GM12891 (cell line): ENCODE measurements at regions not wholly inside any gene's neighbourhood (a gene's known extent, or its start where the extent isn't known, plus 50 kb on each side); places are given as distances from the start of the nearest gene placed in this dataset.

Source experiments
- PAX5 ChIP-seq: IDR thresholded peaks from 2 replicates; pipeline ENCODE4 v1.6.1; 2011; ENCODE audit warnings: low read length, moderate library complexity, mild to moderate bottlenecking; ENCODE audit not compliant: insufficient read depth, severe bottlenecking
- POLR2A ChIP-seq: IDR thresholded peaks from 2 replicates; pipeline ENCODE4 v1.6.1; 2011; ENCODE audit warnings: low read depth, low read length, control low read depth
- POLR2AphosphoS5 ChIP-seq: IDR thresholded peaks from 2 replicates; pipeline ENCODE4 v1.6.1; 2011; ENCODE audit warnings: low read depth, low read length, control low read depth
- POU2F2 ChIP-seq: IDR thresholded peaks from 2 replicates; pipeline ENCODE4 v1.6.1; 2011; ENCODE audit warnings: low read depth, mild to moderate bottlenecking, control low read depth, low read length, moderate library complexity
- SPI1 ChIP-seq: IDR thresholded peaks from 2 replicates; pipeline ENCODE4 v1.6.1; 2011; ENCODE audit warnings: low read depth, low read length, control low read depth
- TAF1 ChIP-seq: IDR thresholded peaks from 2 replicates; pipeline ENCODE4 v1.6.1; 2011; ENCODE audit warnings: low read depth, low read length, control low read depth

GRCh38 chr4:13793020-13793710 lies 165.6 kb upstream of the BOD1L1 start:
- no peak for TF ChIP-seq POLR2AphosphoS5
- no peak for TF ChIP-seq POLR2A
- TF ChIP-seq TAF1, result no peak
- TF ChIP-seq POU2F2, result no peak
- TF ChIP-seq SPI1, result no peak
- TF ChIP-seq PAX5, result no peak
